GM21528 (cell line): ENCODE measurements at regions not wholly inside any gene's neighbourhood (a gene's known extent, or its start where the extent isn't known, plus 50 kb on each side); places are given as distances from the start of the nearest gene placed in this dataset.
A peak's percentile ranks its signal among the peaks of the same experiment; 100 is the strongest.

ENCODE experiments used
- ATAC-seq: cut with Tn5 transposase; IDR thresholded peaks from one replicate; pipeline ENCODE4 v1.9.1; 2021; ENCODE audit warnings: mild to moderate bottlenecking, moderate library complexity; ENCODE audit not compliant: unreplicated experiment, low FRiP score

GRCh38 chr2:60603533-60604190 is 50.2 kb upstream of the BCL11A start:
- ATAC-seq: no peak

- ATAC-seq: no peak
Observed at GRCh38 chr2:60604486-60605064, 51.1 kb upstream of the BCL11A start.

- ATAC-seq: no peak
Observed at GRCh38 chr2:60605866-60606265, 52.4 kb upstream of the BCL11A start.

- no peak for ATAC-seq
Observed at GRCh38 chr2:60608679-60609078, 55.2 kb upstream of the BCL11A start.

- ATAC-seq: no peak
Observed at GRCh38 chr2:60612033-60612432, 58.6 kb upstream of the BCL11A start.

- no peak for ATAC-seq
Observed at GRCh38 chr2:60614319-60614718, 60.9 kb upstream of the BCL11A start.

- ATAC-seq: no peak
Observed at GRCh38 chr2:60621688-60622429, 68.4 kb upstream of the BCL11A start.

GRCh38 chr2:60623040-60623439 is 69.6 kb upstream of the BCL11A start:
- no peak for ATAC-seq

- no peak for ATAC-seq
Observed at GRCh38 chr2:60627412-60627811, 74.0 kb upstream of the BCL11A start.

GRCh38 chr2:60628026-60628425 is 74.6 kb upstream of the BCL11A start:
- ATAC-seq: no peak

- no peak for ATAC-seq
Observed at GRCh38 chr2:60628615-60629304, 75.3 kb upstream of the BCL11A start.

GRCh38 chr2:60629305-60629662 is 75.8 kb upstream of the BCL11A start:
- ATAC-seq: no peak

GRCh38 chr2:60629801-60630385 is 76.4 kb upstream of the BCL11A start:
- no peak for ATAC-seq

GRCh38 chr2:60633615-60634014 is 80.2 kb upstream of the BCL11A start:
- ATAC-seq: no peak

- ATAC-seq: no peak
Observed at GRCh38 chr2:60634438-60634837, 81.0 kb upstream of the BCL11A start.

GRCh38 chr2:60641811-60642788 is 88.6 kb upstream of the BCL11A start:
- ATAC-seq: peak; percentile 69

GRCh38 chr2:60643747-60644146 is 90.3 kb upstream of the BCL11A start:
- ATAC-seq: no peak

GRCh38 chr2:60644951-60645350 is 91.5 kb upstream of the BCL11A start:
- no peak for ATAC-seq

- no peak for ATAC-seq
Observed at GRCh38 chr2:60648191-60648590, 94.7 kb upstream of the BCL11A start.

- ATAC-seq: no peak
Observed at GRCh38 chr2:60649721-60650120, 96.3 kb upstream of the BCL11A start.
